ENCODE measurements at regions not wholly inside any gene's neighbourhood (a gene's known extent, or its start where the extent isn't known, plus 50 kb on each side); places are given as distances from the start of the nearest gene placed in this dataset.

- no peaks in the 10 kb centered on the region for H3K36me3 Mint-ChIP-seq
- H3K4me1 ChIP-seq = no peaks in the 10 kb centered on the region
- no peak overlapping the region for H3K27ac ChIP-seq
- TF ChIP-seq EZH2 (IDR thresholded peaks at IDR 0.05) = no peak
- H3K4me3 Mint-ChIP-seq = no peak overlapping the region
- H3K27me3 ChIP-seq = no peaks in the 10 kb centered on the region
- no peak overlapping the region for H3K9ac ChIP-seq
- no peaks in the 10 kb centered on the region for H3K9me3 Mint-ChIP-seq
- H3F3A ChIP-seq (ENCODE audit: low read depth) = no peaks in the 10 kb centered on the region
- no peaks in the 10 kb centered on the region for H3K36me3 ChIP-seq
- no peak for DNase-seq (ENCODE audit: low spot score)
- no peak overlapping the region for H3K4me3 ChIP-seq
- H3K27me3 Mint-ChIP-seq (ENCODE audit: insufficient read depth, low read depth) = peaks cover 4% of the 10 kb centered on the region
- H3K79me2 ChIP-seq (ENCODE audit: low read depth) = no peaks in the 10 kb centered on the region
- H3K4me2 ChIP-seq = no peak overlapping the region
- H3K9me3 ChIP-seq (ENCODE audit: low read depth) = no peaks in the 10 kb centered on the region
- H3K27ac Mint-ChIP-seq = no peak overlapping the region
- no peaks in the 10 kb centered on the region for H4K20me1 ChIP-seq (ENCODE audit: low read depth)
- no peaks in the 10 kb centered on the region for H3K4me1 Mint-ChIP-seq
- no peak overlapping the region for H2AFZ ChIP-seq (replicated peaks)
These were observed 733.5 kb downstream of the SOCS6 start for GRCh38 chr18:71022389-71022788.

- Mint-ChIP-seq H3K27me3 (ENCODE audit: insufficient read depth, low read depth) (no peaks in the 10 kb centered on the region), H3K36me3 (no peaks in the 10 kb centered on the region), H3K4me3 (no peak overlapping the region), H3K4me1 (no peaks in the 10 kb centered on the region), H3K9me3 (no peaks in the 10 kb centered on the region), H3K27ac (no peak overlapping the region)
- no peaks in the 10 kb centered on the region for H3K36me3 ChIP-seq
- no peaks in the 10 kb centered on the region for H3K9me3 ChIP-seq (ENCODE audit: low read depth)
- no peaks in the 10 kb centered on the region for H3K79me2 ChIP-seq (ENCODE audit: low read depth)
- no peak for DNase-seq (ENCODE audit: low spot score)
- H3K4me3 ChIP-seq = no peak overlapping the region
- no peaks in the 10 kb centered on the region for H3K4me1 ChIP-seq
- no peaks in the 10 kb centered on the region for H3F3A ChIP-seq (ENCODE audit: low read depth)
- TF ChIP-seq EZH2phosphoT487 (IDR thresholded peaks at IDR 0.05) (no peak), CTCF (IDR thresholded peaks at IDR 0.05) (no peak), EZH2 (IDR thresholded peaks at IDR 0.05) (no peak)
- no peaks in the 10 kb centered on the region for H3K27me3 ChIP-seq
- H4K20me1 ChIP-seq (ENCODE audit: low read depth) = no peaks in the 10 kb centered on the region
- no peak overlapping the region for H3K4me2 ChIP-seq
- no peak overlapping the region for H3K27ac ChIP-seq
- no peak overlapping the region for H2AFZ ChIP-seq (replicated peaks)
- H3K9ac ChIP-seq = no peak overlapping the region
These were observed 732.2 kb downstream of the SOCS6 start for GRCh38 chr18:71021030-71021362.

- H3K4me3 Mint-ChIP-seq = no peak overlapping the region
- no peak overlapping the region for H3K4me2 ChIP-seq
- no peak overlapping the region for H3K9ac ChIP-seq
- no peaks in the 10 kb centered on the region for H3K9me3 ChIP-seq (ENCODE audit: low read depth)
- no peaks in the 10 kb centered on the region for H3F3A ChIP-seq (ENCODE audit: low read depth)
- H3K27me3 ChIP-seq = no peaks in the 10 kb centered on the region
- H3K4me1 ChIP-seq = no peaks in the 10 kb centered on the region
- no peaks in the 10 kb centered on the region for H3K4me1 Mint-ChIP-seq
- no peaks in the 10 kb centered on the region for H3K27me3 Mint-ChIP-seq (ENCODE audit: insufficient read depth, low read depth)
- no peaks in the 10 kb centered on the region for H3K36me3 Mint-ChIP-seq
- no peak overlapping the region for H3K27ac Mint-ChIP-seq
- no peaks in the 10 kb centered on the region for H3K9me3 Mint-ChIP-seq
- H4K20me1 ChIP-seq (ENCODE audit: low read depth) = no peaks in the 10 kb centered on the region
- no peak overlapping the region for H3K27ac ChIP-seq
- H3K36me3 ChIP-seq = no peaks in the 10 kb centered on the region
- H3K79me2 ChIP-seq (ENCODE audit: low read depth) = no peaks in the 10 kb centered on the region
- no peak overlapping the region for H2AFZ ChIP-seq (replicated peaks)
- no peak overlapping the region for H3K4me3 ChIP-seq
- TF ChIP-seq EZH2phosphoT487 (IDR thresholded peaks at IDR 0.05) (no peak), EZH2 (IDR thresholded peaks at IDR 0.05) (no peak)
- DNase-seq (ENCODE audit: low spot score) = no peak
These were observed 731.6 kb downstream of the SOCS6 start for GRCh38 chr18:71020342-71021029.

- no peaks in the 10 kb centered on the region for H3K36me3 Mint-ChIP-seq
- no peak overlapping the region for H3K4me2 ChIP-seq
- H3K4me3 ChIP-seq = no peak overlapping the region
- DNase-seq (ENCODE audit: low spot score) = no peak
- no peak for TF ChIP-seq EZH2 (IDR thresholded peaks at IDR 0.05)
- TF ChIP-seq EZH2phosphoT487 (IDR thresholded peaks at IDR 0.05) = no peak
- TF ChIP-seq CTCF (IDR thresholded peaks at IDR 0.05) = no peak
- no peaks in the 10 kb centered on the region for H3K27me3 Mint-ChIP-seq (ENCODE audit: insufficient read depth, low read depth)
- no peak overlapping the region for H2AFZ ChIP-seq (replicated peaks)
- H3K36me3 ChIP-seq = no peaks in the 10 kb centered on the region
- H3K9ac ChIP-seq = no peak overlapping the region
- H3K4me1 Mint-ChIP-seq = no peaks in the 10 kb centered on the region
- no peak overlapping the region for H3K27ac ChIP-seq
- no peaks in the 10 kb centered on the region for H3K79me2 ChIP-seq (ENCODE audit: low read depth)
- no peak overlapping the region for H3K27ac Mint-ChIP-seq
- no peaks in the 10 kb centered on the region for H3K9me3 ChIP-seq (ENCODE audit: low read depth)
- H3F3A ChIP-seq (ENCODE audit: low read depth) = no peaks in the 10 kb centered on the region
- H3K4me1 ChIP-seq = no peaks in the 10 kb centered on the region
- no peaks in the 10 kb centered on the region for H4K20me1 ChIP-seq (ENCODE audit: low read depth)
- H3K9me3 Mint-ChIP-seq = no peaks in the 10 kb centered on the region
- H3K27me3 ChIP-seq = no peaks in the 10 kb centered on the region
- H3K4me3 Mint-ChIP-seq = no peak overlapping the region
These were observed 730.0 kb downstream of the SOCS6 start for GRCh38 chr18:71018816-71019215.
